Hepatocyte (in vitro differentiated cells): ENCODE measurements at regions not wholly inside any gene's neighbourhood (a gene's known extent, or its start where the extent isn't known, plus 50 kb on each side); places are given as distances from the start of the nearest gene placed in this dataset.
"Not testable (repeated sequence)": the region's sequence is repeated elsewhere in the genome, so short reads cannot be mapped to it uniquely, and the experiment has no call there.

ENCODE experiments used
- DNase-seq: peaks from one replicate; pipeline ENCODE4 v3.0.0-alpha.2; 2016; ENCODE audit warnings: low spot score
- H2AFZ ChIP-seq: fragments of 200-600 bp; sonication (generic); 2 replicates; pipeline ENCODE4 v1.6.0; 2016; ENCODE audit warnings: antibody characterized with exemption, mild to moderate bottlenecking
- H3K27ac ChIP-seq: fragments of 200-600 bp; sonication (generic); 2 replicates; pipeline ENCODE4 v1.5.1; 2016; ENCODE audit warnings: mild to moderate bottlenecking
- H3K27me3 ChIP-seq: fragments of 200-600 bp; sonication (generic); 2 replicates; pipeline ENCODE4 v1.6.1; 2016
- H3K36me3 ChIP-seq: fragments of 200-600 bp; sonication (generic); replicated peaks from 2 replicates; pipeline ENCODE4 v1.5.1; 2016; ENCODE audit warnings: low read depth; ENCODE audit not compliant: insufficient read depth
- H3K4me1 ChIP-seq: fragments of 200-600 bp; sonication (generic); 2 replicates; pipeline ENCODE4 v1.5.1; 2016; ENCODE audit warnings: mild to moderate bottlenecking, moderate library complexity; ENCODE audit not compliant: insufficient read depth
- H3K4me2 ChIP-seq: fragments of 200-600 bp; sonication (generic); 2 replicates; pipeline ENCODE4 v1.6.0; 2016
- H3K4me3 ChIP-seq: fragments of 200-600 bp; sonication (generic); 2 replicates; pipeline ENCODE4 v1.5.1; 2016; ENCODE audit warnings: mild to moderate bottlenecking
- H3K79me2 ChIP-seq: fragments of 200-600 bp; sonication (generic); 2 replicates; pipeline ENCODE4 v1.6.0; 2017; ENCODE audit warnings: mild to moderate bottlenecking
- H3K9me2 ChIP-seq: fragments of 200-600 bp; sonication (generic); replicated peaks from 2 replicates; pipeline ENCODE4 v1.6.0; 2017; ENCODE audit warnings: mild to moderate bottlenecking; ENCODE audit not compliant: insufficient read depth
- H3K9me3 ChIP-seq: fragments of 200-600 bp; sonication (generic); 2 replicates; pipeline ENCODE4 v1.5.1; 2016; ENCODE audit warnings: low read depth, mild to moderate bottlenecking
- H4K20me1 ChIP-seq: fragments of 200-600 bp; sonication (generic); 2 replicates; pipeline ENCODE4 v1.6.0; 2016; ENCODE audit warnings: mild to moderate bottlenecking; ENCODE audit not compliant: insufficient read depth, poor library complexity, severe bottlenecking
- CTCF ChIP-seq: fragments of 200-600 bp; sonication (generic); IDR thresholded peaks from 2 replicates; pipeline ENCODE4 v1.5.1; 2016; ENCODE audit warnings: antibody characterized with exemption, mild to moderate bottlenecking; ENCODE audit not compliant: poor library complexity
- EZH2 ChIP-seq: fragments of 200-600 bp; sonication (generic); IDR thresholded peaks from 2 replicates; pipeline ENCODE4 v1.6.1; 2016; ENCODE audit warnings: antibody characterized with exemption, mild to moderate bottlenecking, borderline replicate concordance
- EZH2phosphoT487 ChIP-seq: fragments of 200-600 bp; sonication (generic); IDR thresholded peaks from one replicate; pipeline ENCODE4 v1.6.1; 2018; ENCODE audit warnings: antibody characterized with exemption, mild to moderate bottlenecking, low read depth, moderate library complexity; ENCODE audit not compliant: unreplicated experiment, severe bottlenecking
- WGBS: methylation state at CpG from one replicate; pipeline ENCODE4 v1.1.6; 2016; ENCODE audit warnings: low lambda C conversion rate; ENCODE audit errors: missing lambda C conversion rate; 5-methylcytosine and 5-hydroxymethylcytosine counted together

- DNase-seq = no peak
- Histone ChIP-seq H3K27me3 (no peaks in the 10 kb centered on the region), H3K4me3 (no peak overlapping the region), H3K4me1 (no peaks in the 10 kb centered on the region), H4K20me1 (no peaks in the 10 kb centered on the region), H3K4me2 (no peak overlapping the region), H3K36me3 (no peaks in the 10 kb centered on the region), H3K9me2 (no peaks in the 10 kb centered on the region), H3K79me2 (peaks cover 3% of the 10 kb centered on the region), H2AFZ (no peak overlapping the region), H3K27ac (no peak overlapping the region), H3K9me3 (no peaks in the 10 kb centered on the region)
- TF ChIP-seq EZH2phosphoT487 = no peak
- no peak for TF ChIP-seq EZH2
- TF ChIP-seq CTCF = no peak
- 94% methylated on average over 3 of the region's 3 CpGs for WGBS
Observed at GRCh38 chr6:144632266-144632665, 347.1 kb downstream of the UTRN start.

- H3K4me1 ChIP-seq = no peaks in the 10 kb centered on the region
- no peaks in the 10 kb centered on the region for H3K36me3 ChIP-seq
- TF ChIP-seq CTCF = no peak
- no peak for TF ChIP-seq EZH2
- no peak for TF ChIP-seq EZH2phosphoT487
- H3K4me3 ChIP-seq = no peak overlapping the region
- peaks cover 3% of the 10 kb centered on the region for H3K79me2 ChIP-seq
- H3K27me3 ChIP-seq = no peaks in the 10 kb centered on the region
- 97% methylated on average over 4 of the region's 4 CpGs for WGBS
- DNase-seq = no peak
- H3K27ac ChIP-seq = no peak overlapping the region
- no peak overlapping the region for H2AFZ ChIP-seq
- no peaks in the 10 kb centered on the region for H3K9me3 ChIP-seq
- no peak overlapping the region for H3K4me2 ChIP-seq
- H3K9me2 ChIP-seq = no peaks in the 10 kb centered on the region
- no peaks in the 10 kb centered on the region for H4K20me1 ChIP-seq
Observed at GRCh38 chr6:144633886-144634285, 348.8 kb downstream of the UTRN start.

DNA sequence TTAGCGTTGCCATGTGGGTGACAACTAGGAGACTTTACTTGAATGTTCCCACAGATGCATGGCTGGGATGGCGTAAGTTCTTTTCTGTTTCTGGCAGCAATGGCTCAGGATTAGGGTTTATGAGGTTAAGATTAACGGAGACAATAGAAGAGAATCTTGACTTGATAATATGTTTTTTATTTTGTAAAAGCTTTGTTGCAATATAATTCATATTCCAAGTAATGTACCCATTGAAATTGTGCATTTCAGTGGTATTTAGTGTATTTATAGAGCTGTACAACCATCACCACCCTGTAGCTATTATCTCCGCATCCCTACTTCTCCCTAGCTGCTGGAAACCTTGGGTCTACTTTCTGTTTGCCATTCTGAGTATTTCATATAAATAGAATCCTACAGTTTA is 349.2 kb downstream of the UTRN start:
- no peaks in the 10 kb centered on the region for H4K20me1 ChIP-seq
- no peak for DNase-seq
- no peaks in the 10 kb centered on the region for H3K9me3 ChIP-seq
- no peaks in the 10 kb centered on the region for H3K4me1 ChIP-seq
- no peaks in the 10 kb centered on the region for H3K27me3 ChIP-seq
- no peak overlapping the region for H3K4me3 ChIP-seq
- peaks cover 3% of the 10 kb centered on the region for H3K79me2 ChIP-seq
- H3K4me2 ChIP-seq = no peak overlapping the region
- 94% methylated on average over 4 of the region's 4 CpGs for WGBS
- TF ChIP-seq EZH2 (no peak), EZH2phosphoT487 (no peak), CTCF (no peak)
- no peak overlapping the region for H3K27ac ChIP-seq
- H3K9me2 ChIP-seq = no peaks in the 10 kb centered on the region
- no peaks in the 10 kb centered on the region for H3K36me3 ChIP-seq
- no peak overlapping the region for H2AFZ ChIP-seq

DNA sequence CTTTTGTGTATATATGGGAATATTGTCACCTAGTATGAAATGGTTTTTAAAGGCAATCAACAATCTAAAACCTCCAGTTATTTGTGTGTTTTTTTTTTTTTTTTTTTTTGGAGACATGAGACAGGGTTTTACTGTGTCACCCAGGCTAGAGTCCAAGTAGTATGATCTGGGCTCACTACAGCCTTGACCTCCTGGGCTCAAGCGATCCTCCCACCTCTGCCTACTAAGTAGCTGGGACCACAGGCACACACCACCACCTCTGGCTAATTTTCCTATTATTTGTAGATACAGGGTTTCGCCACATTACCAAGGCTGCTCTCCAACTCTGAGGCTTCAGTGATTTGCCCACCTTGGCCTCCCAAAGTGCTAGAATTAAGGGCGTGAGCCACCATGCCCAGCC is 349.9 kb downstream of the UTRN start:
- Histone ChIP-seq H3K4me1 (no peaks in the 10 kb centered on the region), H3K4me3 (no peak overlapping the region), H3K27me3 (no peaks in the 10 kb centered on the region), H4K20me1 (no peaks in the 10 kb centered on the region), H3K79me2 (peaks cover 3% of the 10 kb centered on the region), H3K36me3 (no peaks in the 10 kb centered on the region), H2AFZ (no peak overlapping the region), H3K9me3 (no peaks in the 10 kb centered on the region), H3K27ac (no peak overlapping the region), H3K9me2 (no peaks in the 10 kb centered on the region), H3K4me2 (no peak overlapping the region)
- no peak for DNase-seq
- 100% methylated on average over 3 of the region's 3 CpGs for WGBS
- no peak for TF ChIP-seq EZH2phosphoT487

DNA sequence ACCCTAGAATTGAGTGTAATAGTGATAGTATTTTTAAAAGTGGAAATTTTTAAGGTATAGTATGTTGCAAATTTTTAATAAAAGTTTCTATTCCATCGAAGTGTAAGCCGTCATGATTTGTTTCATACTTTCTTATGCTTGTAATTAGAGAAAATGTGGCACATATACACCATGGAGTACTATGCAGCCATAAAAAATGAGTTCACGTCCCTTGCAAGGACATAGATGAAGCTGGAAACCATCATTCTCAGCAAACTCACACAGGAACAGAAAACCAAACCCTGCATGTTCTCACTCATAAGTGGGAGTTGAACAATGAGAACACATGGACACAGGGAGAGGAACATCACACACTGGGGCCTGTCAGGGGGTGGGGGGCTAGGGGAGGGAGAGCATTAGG is 350.9 kb downstream of the UTRN start:
- WGBS = 100% methylated on average over 3 of the region's 3 CpGs

More for the DNA sequence above, 350.9 kb downstream of the UTRN start:
- H3K79me2 ChIP-seq, DNase-seq, H3K4me1 ChIP-seq, H3K27ac ChIP-seq, H3K27me3 ChIP-seq, H3K9me3 ChIP-seq, H4K20me1 ChIP-seq, H2AFZ ChIP-seq, H3K4me2 ChIP-seq, H3K36me3 ChIP-seq, H3K9me2 ChIP-seq, H3K4me3 ChIP-seq: not testable (repeated sequence)
